HG02623 (cell line): ENCODE measurements at regions not wholly inside any gene's neighbourhood (a gene's known extent, or its start where the extent isn't known, plus 50 kb on each side); places are given as distances from the start of the nearest gene placed in this dataset.
"Not testable (repeated sequence)": the region's sequence is repeated elsewhere in the genome, so short reads cannot be mapped to it uniquely, and the experiment has no call there.

ENCODE experiments used
- ATAC-seq: cut with Tn5 transposase; IDR thresholded peaks from one replicate; pipeline ENCODE4 v1.9.1; 2021; ENCODE audit warnings: moderate library complexity; ENCODE audit not compliant: unreplicated experiment

- ATAC-seq, result not testable (repeated sequence)
Observed at GRCh38 chr3:75312469-75312868, 351.7 kb upstream of the FRG2C start.

GRCh38 chr3:75319776-75320175 lies 344.4 kb upstream of the FRG2C start:
- ATAC-seq, result not testable (repeated sequence)

GRCh38 chr3:75320369-75320768 lies 343.8 kb upstream of the FRG2C start:
- ATAC-seq, result no peak

GRCh38 chr3:75321060-75321459 lies 343.1 kb upstream of the FRG2C start:
- no peak for ATAC-seq

DNA sequence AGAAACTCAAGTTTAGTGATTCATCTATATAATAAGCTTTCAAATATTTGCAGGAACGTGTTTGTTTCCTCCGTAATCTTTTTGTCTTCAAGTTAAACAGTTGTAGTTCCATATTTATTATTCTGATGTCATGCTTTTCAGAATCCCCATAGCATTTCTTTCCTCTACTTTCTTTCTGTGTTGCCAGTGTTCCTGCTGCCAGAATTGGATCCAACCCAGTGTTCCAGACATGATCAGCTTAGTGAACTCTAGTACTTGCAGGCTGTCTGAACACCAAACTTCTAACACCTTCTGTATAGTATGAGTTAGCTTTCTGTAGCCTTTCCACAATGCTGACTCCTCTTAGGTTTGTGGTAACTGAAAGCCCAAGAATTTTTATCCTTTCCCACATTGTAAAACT lies 340.2 kb upstream of the FRG2C start:
- not testable (repeated sequence) for ATAC-seq

DNA sequence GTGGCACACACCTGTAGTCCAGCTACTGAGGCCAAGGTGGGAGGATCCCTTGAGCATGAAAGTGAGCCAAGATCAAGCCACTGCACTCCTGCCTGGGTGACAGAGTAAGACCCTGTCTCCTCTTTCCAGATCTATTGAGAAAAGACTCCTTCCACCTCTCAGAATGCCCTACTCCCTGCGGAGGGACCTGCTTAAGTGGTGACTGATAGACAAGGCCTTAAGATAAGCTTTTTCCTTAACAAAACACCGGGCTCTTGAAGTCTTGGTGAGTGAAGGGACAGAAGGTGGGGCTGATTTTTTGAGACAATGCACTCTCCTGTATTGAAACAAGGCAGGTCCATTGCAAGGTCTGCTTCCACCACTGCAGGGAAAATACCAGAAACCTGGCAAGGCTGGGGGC lies 338.4 kb upstream of the FRG2C start:
- no peak for ATAC-seq

GRCh38 chr3:75327453-75327852 lies 336.7 kb upstream of the FRG2C start:
- no peak for ATAC-seq

DNA sequence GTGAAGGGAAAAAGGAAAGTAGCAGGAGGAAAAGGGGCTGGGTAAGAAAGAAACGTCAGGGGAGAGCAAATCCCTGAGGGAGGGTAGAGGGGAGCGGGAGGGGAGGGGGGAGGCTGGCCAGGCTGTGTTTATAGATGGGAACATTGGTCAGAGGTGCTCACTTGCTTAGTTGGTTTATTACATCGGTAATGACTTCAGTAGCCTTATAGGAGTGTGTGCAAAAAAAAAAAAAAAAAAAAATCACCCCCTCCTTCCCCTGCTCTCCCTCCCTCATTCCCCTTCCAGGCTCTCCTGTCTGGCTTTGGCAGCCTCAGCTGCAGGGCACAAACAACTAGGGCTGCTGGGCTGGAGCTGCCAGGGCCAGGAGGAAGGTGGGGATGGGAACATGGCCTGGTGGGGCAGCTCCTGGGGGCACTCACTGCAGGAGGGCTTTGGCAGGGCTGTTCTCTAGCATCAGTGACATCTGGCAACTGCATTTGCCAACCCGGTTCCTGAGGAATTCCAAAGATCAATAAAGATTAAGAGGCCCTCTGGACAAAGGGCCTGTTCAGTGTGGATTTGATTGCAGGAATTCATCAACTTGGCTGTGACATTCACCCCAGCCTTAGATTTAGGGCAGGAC lies 334.5 kb upstream of the FRG2C start:
- ATAC-seq, result no peak

- ATAC-seq, result not testable (repeated sequence)
Observed at GRCh38 chr3:75330446-75330845, 333.7 kb upstream of the FRG2C start.

DNA sequence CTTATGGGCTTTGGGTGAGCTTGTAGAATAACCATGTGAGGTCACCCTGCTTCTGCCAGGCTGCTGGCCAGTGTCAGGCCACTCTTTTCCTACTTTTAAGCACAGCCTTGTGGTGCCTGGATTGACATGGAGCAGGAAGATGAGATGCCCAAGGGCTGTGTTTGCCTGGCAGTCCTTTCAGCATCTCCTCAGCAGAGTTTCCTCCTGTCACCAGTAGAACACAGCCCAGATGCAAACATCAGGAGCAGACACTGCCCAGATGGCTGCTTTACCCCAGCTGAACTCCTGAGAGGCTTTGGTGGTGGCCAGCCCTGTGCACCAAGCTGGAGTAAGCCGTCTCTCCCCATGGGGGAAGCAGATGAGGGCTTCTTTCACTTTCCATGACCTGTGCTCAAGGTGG lies 332.0 kb upstream of the FRG2C start:
- not testable (repeated sequence) for ATAC-seq

GRCh38 chr3:75332794-75333193 lies 331.3 kb upstream of the FRG2C start:
- no peak for ATAC-seq

GRCh38 chr3:75334299-75334698 lies 329.8 kb upstream of the FRG2C start:
- ATAC-seq, result no peak

DNA sequence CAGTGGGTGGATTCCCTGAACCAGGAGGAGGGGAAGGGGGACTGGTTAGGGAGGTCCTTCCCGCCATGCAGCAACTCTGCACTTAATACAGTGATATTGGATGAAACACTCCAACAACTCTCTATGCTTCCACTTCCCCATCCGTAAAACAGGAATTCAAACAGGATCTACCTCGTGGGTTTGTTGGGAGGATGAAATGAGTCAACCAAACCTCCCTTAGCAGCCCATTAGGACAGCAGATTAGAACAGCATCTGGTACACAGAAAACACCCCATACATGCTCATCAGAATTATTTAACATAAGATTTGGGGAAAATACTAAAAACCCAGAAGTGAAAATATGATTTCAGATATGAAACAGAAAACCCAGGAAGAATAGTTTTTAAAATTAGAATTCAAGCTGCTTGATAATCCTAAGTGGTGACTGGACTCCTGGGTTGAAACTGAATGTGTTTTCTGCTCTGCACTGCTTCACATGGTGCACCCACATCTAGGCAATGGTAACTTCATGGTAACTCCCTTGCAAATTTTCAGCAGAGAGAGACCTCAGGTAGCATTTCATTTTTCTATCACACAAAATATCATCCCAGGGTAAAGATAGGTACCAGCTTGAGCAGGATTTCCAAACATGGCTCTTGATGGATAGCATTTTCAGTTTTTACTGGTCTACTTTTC lies 326.8 kb upstream of the FRG2C start:
- ATAC-seq, result no peak

DNA sequence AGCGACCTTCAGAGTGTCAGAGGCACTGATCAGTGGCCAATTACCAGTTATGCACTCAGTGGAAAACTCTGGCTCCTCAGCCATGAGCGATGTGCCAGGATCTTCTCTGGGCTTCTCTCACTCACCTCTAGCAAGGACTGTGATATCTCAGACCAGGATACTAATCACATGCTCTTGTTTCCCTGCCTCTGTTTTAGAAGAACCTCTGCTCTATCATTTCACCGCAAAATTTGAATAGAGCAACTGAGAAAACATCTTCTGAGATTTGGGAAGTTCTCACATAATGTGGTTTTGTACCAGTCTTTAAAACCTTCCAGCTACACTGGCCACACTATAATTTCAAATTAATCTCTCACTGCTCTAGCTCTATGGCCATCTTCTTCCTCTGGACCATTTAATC lies 325.8 kb upstream of the FRG2C start:
- no peak for ATAC-seq

DNA sequence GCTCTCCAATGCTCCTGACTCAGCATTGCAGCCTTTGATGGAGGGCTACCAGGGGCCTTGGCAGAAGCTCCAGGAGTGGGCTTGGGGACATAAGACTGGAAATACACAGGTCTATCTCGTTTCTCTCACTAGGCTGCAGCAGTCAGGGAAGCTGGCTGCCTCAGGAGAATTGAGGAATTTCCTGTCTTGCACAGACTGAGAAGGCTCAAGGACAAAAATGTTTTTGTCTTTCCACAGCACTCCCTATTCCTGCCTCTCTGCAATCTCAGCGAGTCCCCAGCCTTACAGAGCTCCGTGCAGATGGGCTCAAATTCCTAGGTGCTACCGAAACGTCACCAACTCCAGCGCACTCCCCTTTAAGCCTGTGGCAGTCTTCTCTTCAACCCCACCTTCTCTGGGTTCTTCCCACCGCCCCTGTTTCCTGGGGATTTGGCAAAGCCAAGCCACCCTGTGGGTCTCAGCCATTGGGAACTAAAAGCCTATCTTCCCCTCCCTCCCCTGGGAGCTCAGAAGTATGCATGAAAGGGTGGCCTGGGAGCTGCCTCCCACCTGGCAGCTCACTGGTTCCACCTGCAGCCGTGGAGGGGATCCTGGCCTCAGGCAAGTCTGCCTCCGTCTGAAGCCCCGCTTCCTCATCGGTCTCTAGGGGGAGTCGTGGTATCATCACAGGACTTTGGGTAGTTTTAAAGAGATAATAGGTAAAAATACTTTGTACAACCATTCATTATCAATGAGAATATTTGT lies 322.6 kb upstream of the FRG2C start:
- no peak for ATAC-seq

GRCh38 chr3:75342425-75342824 lies 321.7 kb upstream of the FRG2C start:
- no peak for ATAC-seq

DNA sequence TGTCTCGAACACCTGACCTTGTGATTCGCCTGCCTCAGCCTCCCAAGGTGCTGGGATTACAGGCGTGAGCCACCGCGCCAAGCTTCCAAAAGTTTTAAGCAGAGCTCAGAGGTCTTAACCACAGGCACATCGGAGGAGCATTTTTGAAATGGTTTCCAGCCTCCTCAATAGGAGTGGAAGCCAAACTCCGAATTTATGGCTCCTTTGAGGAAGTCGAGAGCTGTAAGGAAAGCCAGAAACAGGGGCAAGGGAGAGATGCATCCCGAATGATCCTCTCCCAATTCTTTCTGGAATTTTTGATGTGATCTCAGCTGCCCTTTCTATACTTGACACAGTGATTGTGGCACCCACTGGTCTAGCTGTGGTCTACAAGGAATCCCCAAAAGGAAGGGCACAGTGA lies 313.6 kb upstream of the FRG2C start:
- not testable (repeated sequence) for ATAC-seq

GRCh38 chr3:75362086-75362784 lies 301.9 kb upstream of the FRG2C start:
- not testable (repeated sequence) for ATAC-seq

DNA sequence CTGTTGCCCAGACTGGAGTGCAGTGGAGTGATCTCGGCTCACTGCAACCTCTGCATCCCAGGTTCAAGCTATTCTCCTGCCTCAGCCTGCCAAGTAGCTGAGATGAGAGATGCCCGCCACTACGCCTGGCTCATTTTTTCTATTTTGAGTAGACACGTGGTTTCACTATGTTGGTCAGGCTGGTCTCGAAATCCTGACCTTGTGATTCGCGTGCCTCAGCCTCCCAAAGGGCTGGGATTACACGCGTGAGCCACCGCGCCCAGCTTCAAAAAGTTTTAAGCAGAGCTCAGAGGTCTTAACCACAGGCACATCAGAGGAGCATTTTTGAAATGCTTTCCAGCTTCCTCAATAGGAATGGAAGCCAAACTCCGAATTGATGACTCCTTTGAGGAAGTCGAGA lies 291.2 kb upstream of the FRG2C start:
- not testable (repeated sequence) for ATAC-seq

DNA sequence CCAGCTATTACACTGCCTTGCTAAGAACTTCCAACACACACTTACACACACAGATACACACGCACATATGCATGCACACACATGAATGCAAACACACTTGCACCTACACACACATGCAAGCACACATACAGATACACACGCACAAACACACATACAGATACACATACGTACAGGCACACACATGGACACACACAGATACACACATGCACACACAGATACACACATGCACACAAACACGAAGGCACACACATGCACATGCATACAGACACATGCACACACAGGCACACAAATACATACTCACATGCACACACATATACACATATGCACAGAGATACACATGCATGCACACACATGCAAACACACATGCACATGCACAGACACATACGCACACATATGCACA lies 284.3 kb upstream of the FRG2C start:
- ATAC-seq, result not testable (repeated sequence)

DNA sequence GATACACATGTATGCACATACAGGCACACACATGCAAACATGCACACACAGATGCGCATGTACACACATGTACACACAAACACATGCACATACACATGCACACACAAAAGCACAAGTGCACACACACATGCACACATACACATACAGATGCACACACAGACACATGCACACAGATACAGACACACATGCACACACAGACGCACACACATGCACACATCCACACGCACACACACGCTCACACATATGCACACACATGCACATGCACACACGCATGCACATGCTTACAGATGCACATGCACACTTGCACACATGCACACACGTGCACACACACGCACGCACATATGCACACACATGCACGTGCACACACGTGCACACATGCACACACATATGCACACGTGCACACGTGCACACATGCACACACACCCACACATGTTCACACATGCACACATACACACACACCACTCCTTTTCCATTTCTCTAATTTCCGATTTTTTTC lies 283.8 kb upstream of the FRG2C start:
- no peak for ATAC-seq
